Adrenal gland (tissue), 9 donors: ENCODE measurements at regions not wholly inside any gene's neighbourhood (a gene's known extent, or its start where the extent isn't known, plus 50 kb on each side); places are given as distances from the start of the nearest gene placed in this dataset.

Source experiments
- DNase-seq, 7 donors: peaks; one replicate each; pipeline ENCODE4 v3.0.0-alpha.2; 2019 to 2020
- H3K27ac ChIP-seq, 5 donors: fragments of 200-600 bp; sonication (generic) in 4 of 5; 1 replicate in 3 of 5; 2 replicates in 2 of 5; pipeline versions ENCODE4 v1.5.1 to v1.8.0; 2016 to 2020; ENCODE audit warnings: mild to moderate bottlenecking in 1 of 5
- H3K27me3 ChIP-seq: fragments of 200-600 bp; 2 replicates; pipeline ENCODE4 v1.8.0; 2021
- H3K36me3 ChIP-seq, 2 donors: fragments of 200-600 bp; replicated peaks in 1 of 2; 1 replicate in 1 of 2; 2 replicates in 1 of 2; pipeline versions ENCODE4 v1.5.1 to v1.8.0; 2018 to 2022
- H3K4me1 ChIP-seq, 2 donors: fragments of 200-600 bp; replicated peaks in 1 of 2; 1 replicate in 1 of 2; 2 replicates in 1 of 2; pipeline versions ENCODE4 v1.5.1 to v1.8.0; 2018 to 2021
- H3K4me3 ChIP-seq, 4 donors: fragments of 200-600 bp; sonication (generic) in 3 of 4; one replicate each; pipeline ENCODE4 v1.5.1; 2016 to 2018
- H3K9me3 ChIP-seq, 3 donors: fragments of 200-600 bp; sonication (generic) in 1 of 3; replicated peaks in 1 of 3; 1 replicate in 2 of 3; 2 replicates in 1 of 3; pipeline versions ENCODE4 v1.5.1 to v1.8.0; 2016 to 2021
- CTCF ChIP-seq, 6 experiments: fragments of 450-650 bp in 4 of 6; fragments of 200-600 bp in 2 of 6; sonication (generic) in 1 of 6; IDR thresholded peaks; 1 replicate in 5 of 6; 2 replicates in 1 of 6; pipeline versions ENCODE4 v1.5.1 to v1.8.0; 2016 to 2021; ENCODE audit warnings: antibody characterized with exemption in 6 of 6, mild to moderate bottlenecking in 2 of 6, moderate library complexity in 1 of 6
- POLR2A ChIP-seq, 2 donors: fragments of 450-650 bp; IDR thresholded peaks; one replicate each; pipeline ENCODE4 v1.6.1; 2017; ENCODE audit warnings: antibody characterized with exemption in 2 of 2, mild to moderate bottlenecking in 2 of 2, moderate library complexity in 1 of 2
- WGBS, 4 donors: extraction: QIAGEN DNeasy Blood & Tissue Kit in 2 of 4; methylation state at CpG; one replicate each; pipeline versions ENCODE4 v1.1.5 to v1.1.7; 2013 to 2017; 5-methylcytosine and 5-hydroxymethylcytosine counted together
- intact Hi-C, 2 donors: fragments of 100-400 bp; cut with DNase I; formaldehyde crosslinking; loops; one replicate each; pipeline versions ENCODE4 v1.14.1 to v1.15.0; 2022 to 2023
- donor health status: healthy with polysubstance abuse.
- donor health status: Bipolar disorder and iron deficiency.
- donor health status: DM: yes; HTN: yes; CAD: no.
- donor health status: DM: no; HTN: no; CAD: no.
- donor health status: DM: no; HTN: no; CAD: no.

DNA sequence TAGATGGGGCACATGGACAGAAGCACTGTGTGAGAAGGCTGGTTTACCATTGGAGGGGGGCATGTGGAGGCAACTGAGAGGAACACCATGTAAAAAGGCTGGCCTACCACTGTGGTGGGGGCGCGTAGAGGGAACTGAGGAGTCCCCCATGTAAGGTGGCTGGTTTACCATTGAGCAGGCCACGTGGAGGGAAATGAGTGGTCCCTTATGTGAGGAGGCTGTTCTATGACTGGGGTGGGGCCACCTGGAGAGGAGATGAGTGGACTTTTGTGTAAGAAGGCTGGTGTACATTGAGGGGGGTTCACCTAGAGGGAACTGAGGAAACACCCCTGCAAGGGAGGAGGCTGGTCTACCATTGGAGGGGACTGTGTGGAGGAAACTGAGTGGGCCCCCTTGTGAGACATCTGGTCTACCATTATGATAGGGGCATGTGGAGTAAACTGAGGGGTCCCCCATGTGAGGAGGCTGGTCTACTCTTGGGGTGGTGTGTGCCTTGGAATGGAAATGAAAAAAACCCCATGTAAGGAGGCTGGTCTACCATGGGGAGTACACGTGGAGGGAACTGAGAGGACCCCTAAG is 156.9 kb downstream of the FBLN2 start:
- Histone ChIP-seq H3K27ac (no peak overlapping the region), H3K27me3 (no peaks in the 10 kb centered on the region), H3K36me3 (no peaks in the 10 kb centered on the region), H3K9me3 (no peaks in the 10 kb centered on the region), H3K4me1 (no peaks in the 10 kb centered on the region), H3K4me3 (no peak overlapping the region)
- DNase-seq = peak in 3 of 7 donors; percentile 1 to 24 (median 9)
- TF ChIP-seq CTCF (IDR thresholded peaks at IDR 0.05) = no peak
- no peak for TF ChIP-seq POLR2A (IDR thresholded peaks at IDR 0.05)
- intact Hi-C loops = no loop called here
- 73 to 86% (median 85%) methylated on average over 4 of the region's 4 CpGs for WGBS, 4 donors

DNA sequence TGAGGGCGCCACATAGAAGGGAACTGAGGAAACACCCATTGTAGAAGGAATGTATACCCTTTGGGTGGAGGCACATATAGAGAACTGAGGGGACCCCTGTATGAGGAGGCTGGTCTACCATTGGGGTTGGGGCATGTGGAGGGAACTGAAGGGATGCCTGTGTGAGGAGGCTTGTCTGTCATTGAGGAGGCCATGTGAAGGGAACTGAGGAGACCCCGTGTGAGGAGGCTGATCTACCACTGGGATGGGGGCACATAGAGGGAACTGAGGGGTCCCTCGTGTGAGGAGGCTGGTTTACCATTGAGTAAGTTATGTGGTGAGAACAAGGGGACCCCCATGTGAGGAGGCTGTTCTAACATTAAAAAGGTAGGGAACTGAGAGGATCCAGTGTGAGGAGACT is 156.1 kb downstream of the FBLN2 start:
- Histone ChIP-seq H3K9me3 (no peaks in the 10 kb centered on the region), H3K27ac (no peak overlapping the region), H3K36me3 (no peaks in the 10 kb centered on the region), H3K27me3 (no peaks in the 10 kb centered on the region), H3K4me1 (no peaks in the 10 kb centered on the region), H3K4me3 (no peak overlapping the region)
- TF ChIP-seq POLR2A (IDR thresholded peaks at IDR 0.05) (no peak), CTCF (IDR thresholded peaks at IDR 0.05) (no peak)
- DNase-seq = peak in 2 of 7 donors; percentile 1 to 4
- intact Hi-C loops = no loop called here
- WGBS, 4 donors = 65 to 80% (median 73%) methylated on average over 3 of the region's 3 CpGs

DNA sequence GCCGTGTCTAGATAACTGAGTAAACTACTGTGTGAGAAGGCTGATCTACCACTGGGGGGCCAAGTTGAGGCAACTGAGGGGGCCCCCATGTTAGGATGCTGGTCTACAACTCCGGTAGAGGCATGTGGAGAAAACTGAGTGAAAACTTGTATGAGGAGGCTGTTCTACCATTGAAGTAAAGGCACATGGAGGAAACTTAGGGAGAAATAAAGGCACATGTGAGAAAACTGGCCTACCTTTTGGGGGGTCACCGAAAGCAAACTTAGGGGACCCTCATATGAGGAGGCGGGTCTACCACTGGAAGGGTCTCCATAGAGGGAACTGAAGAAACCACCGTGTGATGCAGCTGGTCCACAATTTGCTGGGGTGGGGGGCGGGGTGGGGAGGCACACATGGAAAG is 155.2 kb downstream of the FBLN2 start:
- no peaks in the 10 kb centered on the region for H3K9me3 ChIP-seq
- DNase-seq = peak in 1 of 7 donors; percentile 5
- no peak overlapping the region for H3K4me3 ChIP-seq
- 82 to 92% (median 87%) methylated on average over 6 of the region's 6 CpGs for WGBS, 4 donors
- no peaks in the 10 kb centered on the region for H3K36me3 ChIP-seq
- intact Hi-C loops = no loop called here
- no peak for TF ChIP-seq CTCF (IDR thresholded peaks at IDR 0.05)
- no peak for TF ChIP-seq POLR2A (IDR thresholded peaks at IDR 0.05)
- no peak overlapping the region for H3K27ac ChIP-seq
- H3K27me3 ChIP-seq = no peaks in the 10 kb centered on the region
- no peaks in the 10 kb centered on the region for H3K4me1 ChIP-seq

- Histone ChIP-seq H3K27ac (no peak overlapping the region), H3K4me1 (no peaks in the 10 kb centered on the region), H3K36me3 (no peaks in the 10 kb centered on the region), H3K27me3 (no peaks in the 10 kb centered on the region), H3K9me3 (no peaks in the 10 kb centered on the region), H3K4me3 (no peak overlapping the region)
- intact Hi-C loops = no loop called here
- 81 to 86% (median 82%) methylated on average over 5 of the region's 5 CpGs for WGBS, 4 donors
- DNase-seq = no peak
- no peak for TF ChIP-seq CTCF (IDR thresholded peaks at IDR 0.05)
- TF ChIP-seq POLR2A (IDR thresholded peaks at IDR 0.05) = no peak
Observed at GRCh38 chr3:13703071-13703470, 154.1 kb downstream of the FBLN2 start.
